B cell (primary cell): ENCODE measurements at regions not wholly inside any gene's neighbourhood (a gene's known extent, or its start where the extent isn't known, plus 50 kb on each side); places are given as distances from the start of the nearest gene placed in this dataset.

Source experiments
- ATAC-seq: fragments of 200-7000 bp; cut with Tn5 transposase; one replicate; pipeline ENCODE4 v1.10.0; 2021; ENCODE audit warnings: low read depth, mild to moderate bottlenecking, moderate number of reproducible peaks, moderate library complexity
- CTCF ChIA-PET: fragments of 350-600 bp; sonication (Branson Sonifier 250); formaldehyde crosslinking; loops from one replicate; lab custom pipeline; 2021; ENCODE audit warnings: antibody characterized with exemption, inconsistent platforms; lab: Charles Lee
- POLR2A ChIA-PET: fragments of 350-600 bp; sonication (Branson Sonifier 250); formaldehyde crosslinking; loops from one replicate; lab custom pipeline; 2021; ENCODE audit warnings: antibody characterized with exemption; lab: Charles Lee
- DNase-seq: peaks from one replicate; pipeline ENCODE4 v3.0.0; 2013
- H2AFZ ChIP-seq: 2 replicates; pipeline ENCODE4 v1.6.1; 2012; ENCODE audit warnings: mild to moderate bottlenecking, low read depth, low read length; ENCODE audit not compliant: insufficient read depth, poor library complexity, severe bottlenecking
- H3K27ac ChIP-seq, 2 donors: 1 replicate in 1 of 2; 2 replicates in 1 of 2; pipeline ENCODE4 v1.5.1; 2012 to 2013; ENCODE audit warnings: low read length in 2 of 2, mild to moderate bottlenecking in 2 of 2, moderate library complexity in 1 of 2
- H3K27me3 ChIP-seq, 4 experiments: fragments of 200-600 bp in 1 of 4; sonication (generic) in 1 of 4; replicated peaks in 1 of 4; 1 replicate in 2 of 4; 2 replicates in 2 of 4; pipeline versions ENCODE4 v1.6.1 to v1.7.0; 2013 to 2016; ENCODE audit warnings: low read length in 3 of 4, mild to moderate bottlenecking in 2 of 4, mixed read lengths in 1 of 4, moderate library complexity in 1 of 4; ENCODE audit not compliant: insufficient read depth in 4 of 4, control insufficient read depth in 3 of 4; ENCODE audit errors: control extremely low read depth in 1 of 4
- H3K36me3 ChIP-seq, 2 experiments: replicated peaks in 1 of 2; 1 replicate in 1 of 2; 2 replicates in 1 of 2; pipeline versions ENCODE4 v1.6.1 to v1.7.1; 2013; ENCODE audit warnings: low read length in 1 of 2; ENCODE audit not compliant: insufficient read depth in 2 of 2, control insufficient read depth in 1 of 2; ENCODE audit errors: control extremely low read depth in 1 of 2, extremely low read depth in 1 of 2
- H3K4me1 ChIP-seq, 2 donors: fragments of 200-600 bp in 1 of 2; sonication (generic) in 1 of 2; 1 replicate in 1 of 2; 2 replicates in 1 of 2; pipeline versions ENCODE4 v1.5.1 to v1.6.1; 2013 to 2017; ENCODE audit warnings: low read length in 2 of 2; ENCODE audit not compliant: control insufficient read depth in 2 of 2, insufficient read depth in 2 of 2
- H3K4me2 ChIP-seq: replicated peaks from 2 replicates; pipeline ENCODE3; 2012; ENCODE audit warnings: mild to moderate bottlenecking, low read depth, low read length; ENCODE audit not compliant: poor library complexity, severe bottlenecking
- H3K4me3 ChIP-seq, 5 experiments: fragments of 200-600 bp in 1 of 5; sonication (generic) in 1 of 5; 1 replicate in 3 of 5; 2 replicates in 2 of 5; pipeline versions ENCODE4 v1.5.1 to v1.7.0; 2011 to 2016; ENCODE audit warnings: low read length in 4 of 5, mild to moderate bottlenecking in 4 of 5, low read depth in 2 of 5, control low read depth in 1 of 5, moderate library complexity in 1 of 5; ENCODE audit not compliant: insufficient read depth in 1 of 5; ENCODE audit errors: control extremely low read depth in 1 of 5, extremely low read depth in 1 of 5
- H3K79me2 ChIP-seq: fragments of 200-600 bp; sonication (generic); one replicate; pipeline ENCODE4 v1.6.0; 2016; ENCODE audit warnings: low read length; ENCODE audit not compliant: control insufficient read depth, insufficient read depth
- H3K9ac ChIP-seq: fragments of 200-600 bp; sonication (generic); 2 replicates; pipeline ENCODE4 v1.6.1; 2017; ENCODE audit warnings: mild to moderate bottlenecking, low read length, moderate library complexity
- H3K9me3 ChIP-seq, 3 donors: one replicate each; pipeline versions ENCODE4 v1.6.1 to v1.7.1; 2013; ENCODE audit warnings: low read length in 2 of 3; ENCODE audit not compliant: control insufficient read depth in 2 of 3, insufficient read depth in 1 of 3; ENCODE audit errors: control extremely low read depth in 1 of 3
- H4K20me1 ChIP-seq: 2 replicates; pipeline ENCODE4 v1.6.0; 2012; ENCODE audit warnings: mild to moderate bottlenecking, low read length; ENCODE audit not compliant: insufficient read depth, control insufficient read depth, poor library complexity, severe bottlenecking
- H3K27ac Mint-ChIP-seq: one replicate; pipeline ENCODE4 v1.8.0; 2021; ENCODE audit warnings: mixed read lengths
- H3K27me3 Mint-ChIP-seq: one replicate; pipeline ENCODE4 v1.8.0; 2021; ENCODE audit warnings: mixed read lengths
- H3K4me1 Mint-ChIP-seq: one replicate; pipeline ENCODE4 v1.8.0; 2021; ENCODE audit warnings: mixed read lengths
- H3K4me3 Mint-ChIP-seq: one replicate; pipeline ENCODE4 v1.8.0; 2021; ENCODE audit warnings: mixed read lengths
- H3K9me3 Mint-ChIP-seq: one replicate; pipeline ENCODE4 v1.8.0; 2022; ENCODE audit warnings: mixed read lengths; ENCODE audit not compliant: insufficient read depth
- EZH2 ChIP-seq: IDR thresholded peaks from 2 replicates; pipeline ENCODE4 v1.6.1; 2012; ENCODE audit warnings: borderline replicate concordance, low read depth, mild to moderate bottlenecking, moderate library complexity, low read length; ENCODE audit not compliant: insufficient read depth, poor library complexity, severe bottlenecking
- WGBS: methylation state at CpG from one replicate; pipeline ENCODE4 v1.1.5; 2013; ENCODE audit warnings: missing lambda C conversion rate; ENCODE audit not compliant: insufficient coverage; 5-methylcytosine and 5-hydroxymethylcytosine counted together
- intact Hi-C: fragments of 100-400 bp; cut with micrococcal nuclease; formaldehyde crosslinking; loops from one replicate; pipeline ENCODE4 v1.10.0; 2022
- TF ChIP-seq, protein P1 (sequence below): fragments of 200-600 bp; IDR thresholded peaks from one replicate; pipeline ENCODE4 v1.8.0; 2022; ENCODE audit warnings: antibody characterized with exemption, mild to moderate bottlenecking

DNA sequence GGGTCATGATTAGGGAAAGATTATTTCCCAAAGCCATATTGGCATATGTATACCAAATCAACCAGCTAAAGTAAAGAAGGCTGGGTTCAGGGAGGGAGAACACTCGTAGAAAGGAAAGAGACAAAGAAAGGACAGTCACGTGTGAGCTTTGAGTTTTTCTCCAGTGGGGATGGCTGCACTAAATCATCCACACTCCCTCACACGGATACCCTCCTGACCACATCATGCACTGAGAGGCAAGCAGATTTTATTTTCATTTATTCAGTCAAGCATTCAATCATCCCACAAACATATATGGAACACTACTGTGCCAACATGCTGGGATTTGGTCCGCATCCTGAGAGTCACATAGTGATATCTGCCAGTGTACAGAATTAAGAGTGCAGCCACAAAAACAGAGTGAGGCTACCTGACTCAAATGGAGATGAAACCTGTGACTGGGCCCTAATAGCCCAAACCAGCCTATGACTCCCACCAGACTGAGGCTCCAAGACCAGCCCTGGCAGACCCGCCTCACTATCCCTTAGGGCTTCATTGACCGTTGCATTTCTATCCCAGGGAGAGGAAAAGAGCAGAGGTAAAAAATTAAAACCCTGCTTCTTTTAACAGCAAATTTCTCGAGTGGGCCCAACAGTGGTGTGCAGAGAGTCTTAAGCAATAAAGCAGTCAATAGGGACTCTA, 155.9 kb downstream of the BARHL2 start:
- 100% methylated on average over 1 of the region's 7 CpGs for WGBS
- Histone ChIP-seq H3K27me3 (peaks cover 0 to 2% (median 0%) of the 10 kb centered on the region in 4 experiments), H2AFZ (no peak overlapping the region), H3K9me3 (no peaks in the 10 kb centered on the region), H3K4me2 (no peak overlapping the region), H3K36me3 (no peaks in the 10 kb centered on the region), H3K4me3 (no peak overlapping the region), H3K27ac (no peak overlapping the region), H3K4me1 (no peaks in the 10 kb centered on the region), H4K20me1 (no peaks in the 10 kb centered on the region), H3K9ac (no peak overlapping the region), H3K79me2 (no peaks in the 10 kb centered on the region)
- H3K4me3 Mint-ChIP-seq, result no peak overlapping the region
- peaks cover 8% of the 10 kb centered on the region for H3K27me3 Mint-ChIP-seq
- no peaks in the 10 kb centered on the region for H3K9me3 Mint-ChIP-seq
- no peak for DNase-seq
- ChIA-PET CTCF (no interaction called here), POLR2A (no interaction called here)
- intact Hi-C loops, result no loop called here
- ATAC-seq, result no peak
- no peaks in the 10 kb centered on the region for H3K4me1 Mint-ChIP-seq
- no peak overlapping the region for H3K27ac Mint-ChIP-seq
- TF ChIP-seq, protein P1, sequence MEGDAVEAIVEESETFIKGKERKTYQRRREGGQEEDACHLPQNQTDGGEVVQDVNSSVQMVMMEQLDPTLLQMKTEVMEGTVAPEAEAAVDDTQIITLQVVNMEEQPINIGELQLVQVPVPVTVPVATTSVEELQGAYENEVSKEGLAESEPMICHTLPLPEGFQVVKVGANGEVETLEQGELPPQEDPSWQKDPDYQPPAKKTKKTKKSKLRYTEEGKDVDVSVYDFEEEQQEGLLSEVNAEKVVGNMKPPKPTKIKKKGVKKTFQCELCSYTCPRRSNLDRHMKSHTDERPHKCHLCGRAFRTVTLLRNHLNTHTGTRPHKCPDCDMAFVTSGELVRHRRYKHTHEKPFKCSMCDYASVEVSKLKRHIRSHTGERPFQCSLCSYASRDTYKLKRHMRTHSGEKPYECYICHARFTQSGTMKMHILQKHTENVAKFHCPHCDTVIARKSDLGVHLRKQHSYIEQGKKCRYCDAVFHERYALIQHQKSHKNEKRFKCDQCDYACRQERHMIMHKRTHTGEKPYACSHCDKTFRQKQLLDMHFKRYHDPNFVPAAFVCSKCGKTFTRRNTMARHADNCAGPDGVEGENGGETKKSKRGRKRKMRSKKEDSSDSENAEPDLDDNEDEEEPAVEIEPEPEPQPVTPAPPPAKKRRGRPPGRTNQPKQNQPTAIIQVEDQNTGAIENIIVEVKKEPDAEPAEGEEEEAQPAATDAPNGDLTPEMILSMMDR, result no peak
- TF ChIP-seq EZH2, result no peak

DNA sequence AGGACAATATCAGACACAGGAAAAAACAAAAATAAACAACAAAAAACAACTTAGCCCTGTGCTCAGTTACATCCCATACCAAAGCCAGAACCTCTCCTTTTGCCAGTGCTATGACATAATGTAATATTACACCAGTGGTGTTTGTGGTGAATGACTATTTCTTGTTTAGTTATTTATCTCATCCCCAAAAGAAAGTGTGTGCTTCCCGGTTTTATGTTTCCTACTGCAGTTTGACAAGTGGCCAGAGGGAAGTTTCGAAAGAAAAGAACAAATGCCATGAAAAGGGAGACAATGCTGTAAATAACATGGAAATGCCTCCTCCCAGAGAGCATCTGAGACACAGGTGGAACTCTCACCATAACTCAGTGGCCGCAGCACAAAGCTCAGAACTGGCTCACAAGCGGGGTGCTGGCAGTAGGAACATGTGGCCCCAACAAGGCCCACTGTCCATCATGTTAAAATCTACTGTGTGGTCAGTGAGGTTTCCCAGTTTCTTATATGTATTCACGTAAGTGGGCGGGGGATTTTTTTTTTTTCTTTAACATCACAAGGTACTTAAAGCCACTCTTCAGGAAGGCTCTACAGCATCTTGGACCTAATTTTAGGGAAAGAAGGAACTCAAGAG, 158.2 kb downstream of the BARHL2 start:
- H3K27me3 ChIP-seq, result peaks cover 0 to 2% (median 0%) of the 10 kb centered on the region in 4 experiments
- no peak overlapping the region for H3K4me2 ChIP-seq
- H3K27me3 Mint-ChIP-seq, result peaks cover 8% of the 10 kb centered on the region
- TF ChIP-seq, protein P1, result no peak
- no peak for TF ChIP-seq EZH2
- no peak for DNase-seq
- H3K4me1 ChIP-seq, result no peaks in the 10 kb centered on the region
- H3K9ac ChIP-seq, result no peak overlapping the region
- intact Hi-C loops, result no loop called here
- CTCF ChIA-PET, result interaction anchor here (1.3 kb wide), 1 partner anchor 20 kb away, joined by 4 read pairs; no protein-coding TSS in a partner anchor
- no peak overlapping the region for H3K27ac ChIP-seq
- no peaks in the 10 kb centered on the region for H3K36me3 ChIP-seq
- POLR2A ChIA-PET, result no interaction called here
- no peaks in the 10 kb centered on the region for H3K9me3 Mint-ChIP-seq
- no peaks in the 10 kb centered on the region for H3K9me3 ChIP-seq
- no peak overlapping the region for H3K4me3 Mint-ChIP-seq
- H3K79me2 ChIP-seq, result no peaks in the 10 kb centered on the region
- H3K4me1 Mint-ChIP-seq, result no peaks in the 10 kb centered on the region
- no CpG with 5 or more reads among the region's 6 CpGs for WGBS
- no peak overlapping the region for H3K27ac Mint-ChIP-seq
- no peak for ATAC-seq
- no peak overlapping the region for H3K4me3 ChIP-seq
- H2AFZ ChIP-seq, result no peak overlapping the region
- no peaks in the 10 kb centered on the region for H4K20me1 ChIP-seq
